HK-2 (cell line): ENCODE measurements at regions not wholly inside any gene's neighbourhood (a gene's known extent, or its start where the extent isn't known, plus 50 kb on each side); places are given as distances from the start of the nearest gene placed in this dataset.
"Not testable (repeated sequence)": the region's sequence is repeated elsewhere in the genome, so short reads cannot be mapped to it uniquely, and the experiment has no call there.

Experiments
- DNase-seq: peaks from one replicate; pipeline ENCODE4 v3.0.0-alpha.2; 2018; ENCODE audit not compliant: unreplicated experiment

DNA sequence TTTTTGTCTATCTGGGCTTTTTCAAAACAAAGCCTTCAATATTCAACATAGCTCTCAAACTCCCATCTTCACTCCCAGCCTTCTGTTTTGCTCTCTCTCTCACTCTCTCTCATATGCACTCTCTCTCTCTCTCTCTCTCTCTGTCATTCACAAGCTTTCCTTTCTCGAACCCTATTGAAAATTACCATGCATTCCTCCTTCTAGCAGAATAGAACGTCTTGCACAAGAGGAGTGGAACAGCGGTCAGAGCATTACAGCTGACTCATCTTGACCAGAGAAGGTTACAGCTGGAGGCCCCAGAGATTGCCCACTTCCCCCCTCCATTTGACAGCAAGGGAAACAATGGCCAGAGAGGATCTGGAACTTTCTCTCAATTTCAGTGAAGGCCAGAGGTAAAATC, 51.0 kb upstream of the LIFR start:
- DNase-seq, result no peak

DNA sequence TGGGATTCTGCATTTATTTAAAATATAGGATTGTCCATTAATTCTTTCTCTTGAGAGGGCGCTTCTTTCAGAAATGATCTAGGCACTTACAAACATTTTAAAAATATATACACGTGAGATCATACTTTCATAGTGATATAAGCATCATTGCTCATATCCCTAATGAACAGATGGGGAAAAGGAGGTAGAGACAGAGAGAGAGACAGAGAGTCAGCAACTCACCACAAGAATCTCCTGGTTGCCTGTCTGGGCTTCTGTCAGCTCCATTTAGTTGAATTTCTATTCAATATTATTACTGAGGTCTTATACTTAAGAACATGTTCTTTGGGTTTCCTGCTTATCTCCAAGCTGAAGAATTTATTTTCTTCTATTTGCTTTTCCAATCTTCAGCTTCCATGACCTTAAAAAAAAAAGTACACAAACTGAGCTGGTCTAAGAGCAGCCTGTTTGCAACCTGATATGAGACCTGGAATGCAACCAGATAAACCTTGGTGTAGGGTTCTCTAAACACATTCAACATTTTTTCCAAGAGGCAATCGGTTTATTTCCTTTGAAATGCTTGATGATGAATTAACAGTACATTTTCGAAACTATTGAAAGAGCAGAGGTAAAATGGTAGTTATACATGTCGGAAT, 51.6 kb upstream of the LIFR start:
- no peak for DNase-seq

DNA sequence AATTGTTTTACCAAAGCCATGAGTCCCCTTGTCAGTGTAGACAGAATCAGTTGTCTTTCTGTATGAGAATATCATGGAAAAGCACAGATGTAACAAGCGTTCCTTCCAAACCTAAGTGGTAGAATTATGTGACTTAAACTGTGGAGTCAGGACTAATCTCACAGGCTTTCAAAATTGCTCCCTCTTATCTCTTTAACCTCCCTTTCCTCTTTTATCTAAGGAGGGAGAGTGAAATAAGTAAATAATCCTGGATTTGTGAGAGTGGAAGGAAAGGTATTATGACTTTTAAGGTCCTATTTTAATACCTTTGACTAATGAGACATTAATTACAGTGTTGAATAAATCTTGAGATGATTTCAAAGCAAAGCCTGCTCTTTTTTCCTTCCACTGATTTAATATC, 52.4 kb upstream of the LIFR start:
- no peak for DNase-seq

DNA sequence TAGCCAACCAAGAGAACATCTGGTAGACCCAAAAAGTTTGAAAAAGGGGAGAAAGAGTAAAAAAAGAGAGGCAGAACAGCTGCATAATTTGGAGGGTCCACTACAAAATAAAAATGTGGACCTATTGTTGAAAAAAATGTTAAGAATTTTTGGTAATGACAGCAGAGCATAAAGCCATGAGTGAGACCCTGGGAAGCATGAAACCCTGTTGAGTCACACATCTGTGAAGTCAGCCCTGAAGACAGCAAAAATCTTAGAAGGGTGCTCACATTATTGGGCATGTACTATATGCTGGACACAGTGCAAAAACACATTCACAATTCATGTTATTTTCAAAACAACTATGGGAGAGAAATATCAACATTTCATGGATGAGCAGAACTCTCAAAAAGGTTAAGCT, 56.4 kb upstream of the LIFR start:
- no peak for DNase-seq

DNA sequence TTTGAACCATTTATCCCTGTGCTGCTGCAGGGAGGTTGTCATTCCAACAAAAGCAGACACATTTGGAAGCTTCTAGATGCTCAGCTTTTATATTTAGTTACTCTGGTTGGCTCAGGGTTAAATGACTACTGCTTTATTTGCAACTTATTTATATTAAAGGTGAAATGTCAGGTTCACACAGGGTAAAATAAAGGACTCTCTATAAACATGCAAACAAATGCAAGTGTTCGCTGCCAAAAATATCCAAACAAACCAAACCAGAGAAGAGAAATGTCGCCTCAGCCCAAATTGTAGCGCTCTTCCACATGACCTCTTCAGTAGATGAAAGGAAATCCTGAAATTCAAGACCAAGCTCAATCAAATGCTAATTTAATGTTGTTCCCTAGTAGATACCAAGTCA, 57.0 kb upstream of the LIFR start:
- no peak for DNase-seq

DNA sequence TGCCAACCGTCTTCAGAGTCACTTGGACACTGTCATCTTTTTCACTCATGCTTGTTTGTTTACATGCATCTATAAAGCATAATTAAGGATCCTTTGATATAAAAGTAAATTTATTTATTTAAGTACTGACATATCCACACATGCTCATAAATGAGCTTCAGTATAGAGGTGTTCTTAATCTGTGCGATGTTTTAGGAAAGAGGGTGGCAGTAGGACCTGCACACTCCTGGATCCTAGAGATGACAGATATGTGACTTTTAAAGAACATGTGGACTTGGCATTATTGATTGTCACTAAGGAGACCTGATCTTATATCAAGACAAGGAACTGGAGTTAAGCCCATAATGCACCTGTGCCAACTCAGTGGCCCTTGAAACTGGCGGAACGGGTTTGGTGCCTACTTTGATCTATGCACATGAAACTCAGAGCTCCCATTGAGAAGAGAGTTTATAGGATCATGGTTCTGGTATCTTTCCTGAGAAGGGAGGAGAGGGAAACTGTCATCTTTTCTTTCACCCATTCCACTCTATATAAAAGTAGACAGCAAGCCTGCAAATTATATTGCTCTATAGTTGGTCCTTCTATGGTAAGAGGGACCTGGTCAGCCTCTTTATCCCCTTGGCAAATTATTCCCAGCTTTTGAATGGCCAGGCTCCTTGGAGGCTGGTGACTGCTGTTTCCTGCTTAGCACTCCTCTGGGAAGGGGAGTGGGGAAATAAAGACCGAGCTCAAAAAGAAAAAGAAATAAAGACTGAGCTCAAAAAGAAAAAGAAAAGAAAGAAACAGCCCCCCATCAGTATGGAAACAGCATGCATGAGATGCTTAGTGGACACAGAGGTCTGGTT, 57.8 kb upstream of the LIFR start:
- DNase-seq, result no peak

DNA sequence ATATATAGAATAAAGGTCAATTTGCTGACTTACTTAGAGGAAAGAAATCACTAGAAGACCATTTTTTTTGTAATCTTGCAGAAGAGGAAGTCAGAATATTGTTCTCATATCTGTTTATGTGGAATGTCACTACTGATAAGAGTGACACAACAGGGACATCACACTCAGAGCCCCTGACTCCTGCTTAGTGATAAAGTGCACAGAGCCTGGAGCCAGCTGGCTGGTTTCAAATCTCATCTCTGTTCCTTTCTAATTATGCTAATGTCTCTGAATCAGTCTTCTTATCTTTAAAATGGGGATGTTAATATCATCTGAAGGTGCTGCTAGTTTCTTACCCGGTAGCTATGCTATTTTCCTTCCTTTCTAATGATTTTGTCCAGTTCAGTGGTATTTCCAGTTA, 58.6 kb upstream of the LIFR start:
- no peak for DNase-seq

DNA sequence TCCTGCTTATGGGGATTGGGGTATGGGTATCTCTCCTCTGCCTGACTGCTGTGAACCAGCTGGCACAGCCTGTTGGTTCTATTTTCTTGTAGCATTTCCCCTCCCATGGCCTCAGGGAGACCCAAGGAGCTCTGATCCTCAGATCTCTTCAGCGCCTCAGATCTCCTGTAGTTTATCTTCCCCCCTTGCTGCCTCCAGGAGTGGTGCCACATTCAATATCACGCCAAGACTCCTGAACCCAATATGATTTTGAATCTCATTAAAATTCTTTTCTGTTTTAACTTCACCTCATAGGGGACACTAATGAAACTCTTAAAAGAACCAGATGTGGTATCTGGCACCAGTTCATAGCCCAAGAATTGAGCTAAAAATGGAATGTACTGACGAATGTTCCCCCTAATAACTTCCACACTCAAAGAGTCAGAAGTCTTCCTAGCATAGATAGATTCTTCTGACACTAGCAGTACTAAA, 59.6 kb upstream of the LIFR start:
- no peak for DNase-seq

DNA sequence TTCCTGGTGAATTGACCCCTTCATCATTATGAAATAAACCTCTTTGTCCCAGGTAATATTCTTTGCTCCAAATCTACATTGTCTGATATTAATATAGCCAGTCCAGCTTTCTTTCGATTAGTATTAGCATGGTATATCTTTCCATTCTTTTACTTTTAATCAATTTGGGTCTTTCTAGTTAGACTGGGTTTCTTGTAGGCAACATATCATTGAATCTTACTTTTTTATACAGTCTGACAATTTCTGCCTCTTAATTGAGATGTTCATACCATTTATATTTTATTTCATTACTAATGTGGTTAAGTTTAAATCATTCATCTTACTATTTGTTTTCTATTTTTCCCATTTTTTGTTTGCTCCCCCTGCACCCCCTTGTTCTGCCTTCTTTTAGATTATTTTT, 61.7 kb upstream of the LIFR start:
- no peak for DNase-seq

DNA sequence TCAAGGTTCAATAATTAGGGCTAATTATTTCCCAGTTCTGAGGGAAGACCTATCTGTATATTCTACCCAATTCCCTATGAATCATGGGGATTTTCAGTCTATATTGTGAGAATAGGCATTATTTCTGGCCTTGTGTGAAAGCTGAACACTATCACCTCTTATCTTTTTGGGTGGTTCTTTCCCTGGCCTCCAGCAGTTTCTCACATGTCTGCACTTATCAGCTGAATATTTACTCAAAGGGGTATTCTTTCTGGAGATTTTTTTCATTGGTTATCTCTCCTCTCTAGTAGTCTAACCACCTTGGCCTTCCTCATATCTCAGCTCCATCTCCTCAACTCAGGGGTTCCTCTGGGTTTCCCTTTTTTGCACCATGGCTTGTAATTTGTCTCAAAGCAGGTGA, 64.9 kb upstream of the LIFR start:
- DNase-seq, result no peak

DNA sequence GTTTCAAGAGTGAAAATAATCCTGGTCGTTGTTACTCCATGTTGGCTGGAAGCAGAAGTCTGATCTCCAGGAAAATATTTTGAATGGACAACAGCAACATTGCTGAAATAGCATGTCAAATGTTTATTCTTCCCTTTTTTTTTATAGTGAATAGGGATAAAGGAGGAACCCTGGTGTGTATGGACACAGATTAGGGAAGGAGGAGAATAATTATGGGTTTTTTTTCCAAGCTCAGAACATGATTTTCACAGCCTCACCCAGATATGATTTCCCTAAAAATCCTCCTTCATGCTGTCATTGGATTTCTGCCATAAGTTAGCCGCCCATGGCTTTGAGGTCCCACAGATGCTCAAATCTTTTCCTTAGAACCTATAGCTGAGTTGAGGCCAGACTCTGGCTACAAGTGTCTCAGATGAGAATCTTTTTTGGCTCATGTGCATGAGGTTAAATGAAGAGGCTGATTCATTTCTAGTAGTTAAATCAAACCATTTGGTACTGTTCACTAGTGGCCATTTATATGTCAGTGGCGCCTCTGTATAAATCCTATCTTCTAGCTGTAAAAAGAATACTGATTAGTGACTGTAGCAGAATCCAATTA, 65.5 kb upstream of the LIFR start:
- DNase-seq, result no peak

DNA sequence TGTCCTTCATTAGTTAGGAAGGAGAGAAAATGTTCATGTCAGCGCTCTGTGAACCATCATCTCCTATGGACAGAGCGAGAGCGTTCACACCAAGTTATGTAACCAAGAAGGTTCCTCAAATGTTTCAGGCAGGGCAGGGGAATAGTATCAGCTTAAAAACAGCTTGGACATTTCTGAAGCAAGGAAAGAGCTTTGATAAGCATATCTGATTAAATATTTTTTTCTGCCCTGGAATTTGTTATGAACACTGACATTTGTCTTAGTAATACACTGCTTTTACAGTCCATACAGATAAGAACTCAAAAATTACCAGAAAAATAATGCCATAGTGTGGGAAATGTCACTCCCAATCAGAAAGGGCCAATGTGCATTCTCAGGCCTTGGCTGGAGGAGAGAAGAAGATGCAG, 66.3 kb upstream of the LIFR start:
- no peak for DNase-seq

DNA sequence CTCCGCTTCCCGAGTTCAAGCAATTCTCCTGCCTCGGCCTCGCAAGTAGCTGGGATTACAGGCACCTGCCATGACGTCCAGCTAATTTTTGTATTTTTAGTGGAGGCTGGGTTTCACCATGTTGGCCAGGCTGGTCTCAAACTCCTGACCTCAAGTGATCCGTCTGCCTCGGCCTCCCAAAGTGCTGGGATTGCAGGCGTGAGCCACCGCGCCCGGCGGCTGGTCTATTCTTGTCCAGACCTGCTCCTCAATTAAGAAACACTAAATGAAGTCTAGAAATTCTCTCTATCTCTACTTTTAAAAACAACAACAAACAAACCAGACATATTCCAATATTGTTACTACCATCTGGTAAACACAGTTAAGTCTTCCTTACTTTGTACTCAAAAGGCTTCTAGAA, 68.1 kb upstream of the LIFR start:
- not testable (repeated sequence) for DNase-seq

DNA sequence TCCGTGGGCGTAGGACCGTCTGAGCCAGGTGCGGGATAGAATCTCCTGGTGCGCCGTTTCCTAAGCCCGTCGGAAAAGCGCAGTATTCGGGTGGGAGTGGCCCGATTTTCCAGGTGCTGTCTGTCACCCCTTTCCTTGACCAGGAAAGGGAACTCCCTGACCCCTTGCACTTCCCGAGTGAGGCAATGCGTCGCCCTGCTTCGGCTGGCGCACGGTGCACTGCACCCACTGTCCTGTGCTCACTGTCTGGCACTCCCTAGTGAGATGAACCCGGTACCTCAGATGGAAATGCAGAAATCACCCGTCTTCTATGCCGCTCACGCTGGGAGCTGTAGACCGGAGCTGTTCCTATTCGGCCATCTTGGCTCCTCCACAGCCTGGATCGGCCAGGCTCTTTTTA, 74.9 kb upstream of the LIFR start:
- DNase-seq, result not testable (repeated sequence)

DNA sequence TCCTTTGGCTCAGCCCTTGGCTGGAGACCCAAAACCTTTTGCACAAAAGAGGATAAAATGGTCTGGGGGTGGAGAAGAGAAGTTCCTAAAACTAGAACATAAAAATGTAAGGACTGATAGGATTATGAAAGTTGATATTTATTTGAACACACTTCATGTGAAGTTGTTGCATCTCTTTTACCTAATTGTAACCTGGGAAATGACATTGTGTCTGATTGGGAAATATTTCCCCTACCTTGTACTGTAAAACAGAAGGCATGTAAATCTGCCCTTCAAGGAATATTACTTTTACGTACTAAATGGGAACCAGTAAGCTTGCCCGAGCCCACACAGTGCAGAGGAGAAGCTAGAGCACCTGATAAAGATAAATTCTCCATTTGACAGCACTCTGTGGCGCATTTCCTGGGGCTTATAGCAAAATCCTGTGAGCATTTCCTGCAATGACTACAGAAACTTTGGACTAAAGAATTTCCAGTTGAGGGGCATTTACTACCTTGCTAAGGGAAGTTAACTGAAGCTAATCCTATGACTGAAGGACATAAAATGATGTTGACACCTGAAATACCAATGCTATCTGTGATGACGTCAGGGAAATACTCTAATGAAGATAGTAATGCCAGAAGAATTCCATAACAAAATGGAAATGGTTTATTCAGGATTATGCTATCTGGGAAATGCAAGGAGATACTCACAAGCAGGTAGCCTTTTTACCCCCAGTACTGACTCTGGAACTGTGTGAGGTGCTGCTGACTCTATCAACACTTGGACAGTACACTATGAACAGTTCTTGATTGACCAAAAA, 78.3 kb upstream of the LIFR start:
- no peak for DNase-seq

DNA sequence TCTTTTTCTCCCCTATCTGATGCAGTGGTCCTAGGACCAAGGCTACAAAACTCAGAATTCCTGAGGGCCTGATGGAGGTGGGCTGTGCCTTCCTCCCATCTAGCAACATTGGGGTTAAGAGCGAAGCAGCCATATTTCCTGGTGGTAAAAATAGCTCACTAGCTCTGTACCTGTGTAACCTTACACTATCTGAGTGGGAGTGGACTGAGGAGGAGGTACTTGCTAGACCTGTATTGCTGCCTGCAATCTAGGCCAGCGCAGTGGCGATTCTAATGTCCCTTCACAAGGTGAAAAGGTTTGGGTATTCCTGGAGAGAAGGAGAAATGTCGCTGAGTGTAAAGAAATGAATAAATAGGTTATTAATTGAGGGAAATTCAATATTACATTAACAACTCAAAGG, 80.2 kb upstream of the LIFR start:
- no peak for DNase-seq

DNA sequence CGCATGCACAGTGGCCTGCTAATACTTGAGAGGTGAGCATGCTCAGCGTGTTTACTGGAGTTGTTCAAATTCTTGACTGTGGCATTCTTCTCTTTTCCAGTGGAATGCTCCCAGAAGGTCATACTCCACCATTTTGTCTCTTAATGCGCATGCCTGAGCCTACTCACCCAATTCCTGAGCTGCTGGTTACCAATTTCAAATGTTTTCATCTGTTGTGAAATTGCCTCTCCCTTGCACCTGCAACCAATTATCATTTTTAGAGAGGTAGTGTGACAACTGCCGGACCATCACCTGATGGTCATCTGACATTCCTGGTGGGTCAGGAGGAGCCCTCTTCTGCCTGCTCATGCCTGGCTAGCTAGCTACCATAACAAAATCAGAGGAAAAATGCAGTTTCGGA, 82.2 kb upstream of the LIFR start:
- DNase-seq, result no peak

DNA sequence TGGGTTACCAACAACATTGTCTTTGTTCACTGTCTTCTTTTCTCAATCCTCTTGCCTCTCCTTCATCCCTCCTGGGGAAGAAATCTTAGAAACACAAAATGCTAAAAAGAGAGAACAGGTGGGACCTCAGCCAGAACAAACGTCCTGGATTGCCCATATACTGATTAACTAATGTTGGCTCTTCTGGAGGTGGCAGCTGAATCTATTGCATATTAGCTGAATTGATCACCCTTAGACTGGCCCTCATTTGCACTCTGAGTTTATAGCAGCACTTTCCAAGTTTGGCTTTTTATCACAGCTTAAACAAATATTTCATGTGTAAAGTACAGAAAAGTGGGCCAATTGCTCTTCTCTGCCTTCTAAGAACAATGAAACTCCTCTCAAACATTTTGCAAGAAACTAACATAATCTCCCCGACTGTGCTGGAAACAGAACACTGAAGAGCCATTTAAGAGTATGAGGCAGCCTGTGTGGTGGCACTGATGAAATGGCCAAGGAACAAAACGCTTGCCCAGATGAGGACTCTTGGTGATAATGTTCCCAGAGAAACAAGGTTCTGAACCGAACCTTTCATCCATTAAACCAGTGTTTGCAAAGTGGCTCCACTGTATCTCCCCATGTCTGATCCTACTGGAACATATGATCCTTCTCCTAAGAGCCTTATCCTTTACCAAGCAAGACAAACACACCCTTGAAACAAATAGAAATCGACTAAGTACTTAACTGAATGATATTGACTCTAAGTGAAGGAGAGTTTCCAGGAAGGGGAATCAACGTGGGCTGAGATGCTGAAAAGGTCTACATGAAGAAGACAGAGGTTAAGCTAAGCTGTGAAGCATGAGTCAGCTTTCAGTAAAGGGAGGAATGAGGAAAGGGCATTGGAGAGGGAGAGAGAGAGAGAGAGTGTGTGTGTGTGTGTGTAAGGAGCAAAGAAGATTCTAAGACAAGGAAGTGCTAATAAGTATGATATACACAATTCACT, 83.2 kb upstream of the LIFR start:
- DNase-seq, result no peak

DNA sequence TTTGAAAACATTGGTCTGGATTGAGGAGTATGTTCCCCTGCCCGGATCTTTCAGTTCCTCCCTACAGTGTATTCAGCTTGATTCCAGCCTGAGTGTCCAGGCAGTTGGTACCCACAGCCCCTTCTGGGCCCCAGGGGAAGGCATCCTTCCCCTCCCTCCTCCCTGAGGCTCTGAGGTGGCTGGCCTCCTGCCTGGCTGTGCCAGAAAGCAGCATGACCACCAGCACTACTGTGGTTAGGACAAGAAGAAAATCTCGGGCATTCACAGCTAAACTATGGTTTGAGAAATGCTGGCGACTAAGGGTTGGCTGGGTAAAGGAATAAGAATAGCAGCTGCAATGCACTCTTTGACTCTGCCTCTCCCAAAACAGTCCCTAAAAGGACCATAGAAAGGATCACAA, 84.6 kb upstream of the LIFR start:
- no peak for DNase-seq

DNA sequence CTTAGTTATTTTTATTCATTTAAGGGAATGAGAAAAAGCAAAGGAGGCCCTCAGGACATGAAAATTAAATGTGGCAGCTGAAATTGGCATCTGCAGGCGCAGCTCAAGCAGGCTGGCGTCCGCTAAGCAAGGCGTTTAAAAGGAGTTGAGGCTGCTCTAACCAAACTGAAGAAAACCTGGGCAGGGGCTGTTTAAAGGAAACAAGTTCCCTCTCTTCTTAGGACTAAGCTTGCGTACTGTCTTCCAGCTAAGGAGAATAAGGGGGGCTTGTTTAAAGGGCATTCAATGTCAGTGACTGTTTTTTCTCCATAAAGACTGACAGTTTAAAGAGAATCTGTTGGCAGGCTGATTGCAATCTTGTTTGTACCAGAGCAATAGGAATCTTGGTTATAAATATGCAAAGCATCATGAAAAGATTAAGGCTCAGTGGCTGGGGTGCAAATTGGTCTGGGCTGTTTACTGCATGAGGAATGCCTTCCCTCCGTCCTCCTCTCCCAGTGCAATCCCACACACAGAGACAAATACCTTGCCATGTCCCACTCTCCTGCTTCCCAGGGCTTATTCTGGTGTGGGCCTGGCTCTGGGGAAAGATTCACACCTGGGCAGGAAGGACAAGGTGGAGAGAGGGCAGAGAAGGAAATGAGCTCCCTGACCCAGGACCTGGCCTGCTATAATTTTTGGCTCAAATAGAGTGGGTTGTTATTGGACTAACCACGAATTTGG, 85.9 kb upstream of the LIFR start:
- DNase-seq, result no peak
